Gastroesophageal sphincter (tissue), 4 donors: ENCODE measurements at regions not wholly inside any gene's neighbourhood (a gene's known extent, or its start where the extent isn't known, plus 50 kb on each side); places are given as distances from the start of the nearest gene placed in this dataset.

Experiments used
- ATAC-seq: fragments of 150-250 bp; one replicate; pipeline ENCODE4 v1.9.1; 2016; ENCODE audit warnings: mild to moderate bottlenecking, moderate library complexity
- H3K27ac ChIP-seq, 4 donors: fragments of 200-600 bp; sonication (generic) in 3 of 4; 1 replicate in 3 of 4; 2 replicates in 1 of 4; pipeline ENCODE4 v1.5.1; 2016 to 2019
- H3K27me3 ChIP-seq: fragments of 200-600 bp; sonication (generic); one replicate; pipeline ENCODE4 v1.5.1; 2019
- H3K36me3 ChIP-seq, 2 donors: fragments of 200-600 bp; sonication (generic); one replicate each; pipeline ENCODE4 v1.5.1; 2019; ENCODE audit warnings: control low read depth in 1 of 2
- H3K4me1 ChIP-seq, 3 donors: fragments of 200-600 bp; sonication (generic); 1 replicate in 2 of 3; 2 replicates in 1 of 3; pipeline ENCODE4 v1.5.1; 2016 to 2019; ENCODE audit warnings: control low read depth in 2 of 3
- H3K4me3 ChIP-seq, 2 donors: fragments of 200-600 bp; sonication (generic); one replicate each; pipeline ENCODE4 v1.5.1; 2019; ENCODE audit warnings: mild to moderate bottlenecking in 1 of 2, moderate library complexity in 1 of 2
- H3K9me3 ChIP-seq, 3 donors: fragments of 200-600 bp; sonication (generic); one replicate each; pipeline ENCODE4 v1.5.1; 2017 to 2019; ENCODE audit warnings: control low read depth in 2 of 3
- CTCF ChIP-seq, 4 experiments: fragments of 200-600 bp in 2 of 4; fragments of 450-650 bp in 2 of 4; sonication (generic) in 1 of 4; IDR thresholded peaks; one replicate each; pipeline ENCODE4 v1.5.1; 2017 to 2019; ENCODE audit warnings: antibody characterized with exemption in 4 of 4, mild to moderate bottlenecking in 2 of 4, moderate library complexity in 2 of 4
- EP300 ChIP-seq: sonication (generic); formaldehyde crosslinking; IDR thresholded peaks from one replicate; pipeline ENCODE4 v1.6.1; 2017; ENCODE audit warnings: antibody characterized with exemption, mild to moderate bottlenecking
- POLR2A ChIP-seq, 2 donors: fragments of 450-650 bp; IDR thresholded peaks; one replicate each; pipeline ENCODE4 v1.6.1; 2017; ENCODE audit warnings: antibody characterized with exemption in 2 of 2, mild to moderate bottlenecking in 2 of 2, moderate library complexity in 1 of 2
- POLR2AphosphoS5 ChIP-seq: sonication (generic); formaldehyde crosslinking; IDR thresholded peaks from one replicate; pipeline ENCODE4 v1.6.1; 2017; ENCODE audit warnings: antibody characterized with exemption
- WGBS, 2 donors: methylation state at CpG; one replicate each; pipeline ENCODE4 v1.1.5; 2018; ENCODE audit warnings: low coverage in 1 of 2; 5-methylcytosine and 5-hydroxymethylcytosine counted together

- no peak for TF ChIP-seq POLR2A (IDR thresholded peaks at IDR 0.05)
- TF ChIP-seq CTCF (IDR thresholded peaks at IDR 0.05): no peak
- TF ChIP-seq POLR2AphosphoS5: no peak
- no peak for TF ChIP-seq EP300
- Histone ChIP-seq H3K4me1 (no peaks in the 10 kb centered on the region), H3K36me3 (no peaks in the 10 kb centered on the region), H3K27me3 (no peaks in the 10 kb centered on the region), H3K9me3 (no peaks in the 10 kb centered on the region), H3K4me3 (no peak overlapping the region), H3K27ac (no peak overlapping the region)
- ATAC-seq: no peak
- WGBS, 2 donors: 87 to 95% methylated on average over 12 of the region's 15 CpGs
Measured at GRCh38 chr4:26227601-26228229, 93.1 kb upstream of the RBPJ start.

- H3K27ac ChIP-seq: no peak overlapping the region
- no peak for TF ChIP-seq EP300
- no peak for TF ChIP-seq POLR2AphosphoS5
- no peak for TF ChIP-seq POLR2A (IDR thresholded peaks at IDR 0.05)
- no peak overlapping the region for H3K4me3 ChIP-seq
- 90 to 100% methylated on average over 2 of the region's 2 CpGs for WGBS, 2 donors
- H3K27me3 ChIP-seq: no peaks in the 10 kb centered on the region
- no peaks in the 10 kb centered on the region for H3K36me3 ChIP-seq
- no peak for ATAC-seq
- H3K4me1 ChIP-seq: no peaks in the 10 kb centered on the region
- no peaks in the 10 kb centered on the region for H3K9me3 ChIP-seq
Measured at GRCh38 chr4:26228883-26229282, 91.9 kb upstream of the RBPJ start.

- ATAC-seq: no peak
- TF ChIP-seq EP300 (no peak), POLR2A (IDR thresholded peaks at IDR 0.05) (no peak), POLR2AphosphoS5 (no peak), CTCF (IDR thresholded peaks at IDR 0.05) (no peak)
- Histone ChIP-seq H3K4me1 (no peaks in the 10 kb centered on the region), H3K36me3 (no peaks in the 10 kb centered on the region), H3K27ac (no peak overlapping the region), H3K9me3 (no peaks in the 10 kb centered on the region), H3K27me3 (no peaks in the 10 kb centered on the region), H3K4me3 (no peak overlapping the region)
- 88 to 92% methylated on average over 2 to 4 of the region's 4 CpGs for WGBS, 2 donors
Measured at GRCh38 chr4:26229974-26230373, 90.8 kb upstream of the RBPJ start.

DNA sequence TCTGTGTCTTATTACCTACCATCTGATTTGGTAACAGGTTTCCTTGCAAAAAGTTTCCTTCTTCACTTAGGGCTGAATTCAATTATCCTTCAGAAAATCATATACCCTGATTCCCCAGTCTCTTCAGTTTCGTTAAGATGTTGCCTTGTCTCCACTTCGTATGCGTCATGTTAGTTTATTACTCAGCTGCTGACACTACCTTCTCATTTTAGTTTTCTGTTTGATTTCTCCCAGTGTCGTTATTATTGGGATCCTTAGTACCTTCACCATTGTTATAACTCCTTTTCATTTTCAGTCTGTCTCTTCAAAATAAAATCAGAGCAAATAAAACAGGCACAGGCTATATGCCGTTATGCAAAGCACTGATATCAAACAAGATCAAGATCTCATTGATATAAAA is 87.5 kb upstream of the RBPJ start:
- Histone ChIP-seq H3K4me3 (no peak overlapping the region), H3K36me3 (no peaks in the 10 kb centered on the region), H3K4me1 (peaks cover 3 to 5% (median 4%) of the 10 kb centered on the region in 3 donors), H3K9me3 (no peaks in the 10 kb centered on the region), H3K27ac (no peak overlapping the region), H3K27me3 (no peaks in the 10 kb centered on the region)
- WGBS, 2 donors: 74 to 94% methylated on average over 5 of the region's 5 CpGs
- no peak for TF ChIP-seq POLR2AphosphoS5
- no peak for TF ChIP-seq EP300
- TF ChIP-seq POLR2A (IDR thresholded peaks at IDR 0.05): no peak
- TF ChIP-seq CTCF (IDR thresholded peaks at IDR 0.05): no peak
- no peak for ATAC-seq

GRCh38 chr4:26235500-26235899 is 85.3 kb upstream of the RBPJ start:
- ATAC-seq: peak; percentile 63
- TF ChIP-seq CTCF (IDR thresholded peaks at IDR 0.05) (peak in 1 of 4 experiments; percentile 24), EP300 (no peak), POLR2A (IDR thresholded peaks at IDR 0.05) (no peak), POLR2AphosphoS5 (peak; percentile 44)

More at GRCh38 chr4:26235500-26235899, 85.3 kb upstream of the RBPJ start:
- H3K4me1 ChIP-seq: peaks cover 5 to 16% (median 11%) of the 10 kb centered on the region in 3 donors
- H3K9me3 ChIP-seq: no peaks in the 10 kb centered on the region
- peak overlapping the region in 1 of 4 donors; percentile 39 for H3K27ac ChIP-seq
- H3K36me3 ChIP-seq: no peaks in the 10 kb centered on the region
- H3K4me3 ChIP-seq: no peak overlapping the region
- H3K27me3 ChIP-seq: no peaks in the 10 kb centered on the region
